K562 (cell line): ENCODE measurements at regions not wholly inside any gene's neighbourhood (a gene's known extent, or its start where the extent isn't known, plus 50 kb on each side); places are given as distances from the start of the nearest gene placed in this dataset.

Experiments used
- ATAC-seq: fragments of 200-7000 bp; cut with Tn5 transposase; 3 replicates; pipeline ENCODE4 v1.9.1; 2020; ENCODE audit warnings: moderate library complexity
- BruUV-seq: library from RNA; stranded (reverse); fragments of 400-500 nt; replicated peaks from 2 replicates; lab custom pipeline; 2021; lab: Mats Ljungman, UMichigan
- CTCF ChIA-PET: fragments of 300-600 bp; formaldehyde crosslinking; extraction: SDS; loops from one replicate; lab custom pipeline; 2021; ENCODE audit warnings: low intra/inter-chr PET ratio; lab: Yijun Ruan, JAX
- POLR2A ChIA-PET: fragments of 300-600, 350-650 bp; sonication (Branson Sonifier 250); formaldehyde crosslinking; extraction: SDS; loops from one replicate; lab custom pipeline; 2021; ENCODE audit warnings: antibody characterized with exemption, inconsistent platforms; lab: Yijun Ruan, JAX
- DNase-seq, 4 experiments: peaks; one replicate each; pipeline versions ENCODE4 v3.0.0 to v3.0.0-alpha.2; 2011 to 2018; ENCODE audit warnings: low spot score in 3 of 4, mixed read lengths in 3 of 4; ENCODE audit errors: extremely low read depth in 1 of 4
- FAIRE-seq: peaks from 2 replicates; lab custom pipeline; 2011; peaks lifted over from hg19 to GRCh38; lab: Jason Lieb, UNC
- H2AFZ ChIP-seq: 2 replicates; pipeline ENCODE4 v1.6.0; 2011; ENCODE audit warnings: low read depth, low read length, control low read depth, inconsistent platforms
- H3K27ac ChIP-seq: fragments of 200-600 bp; 3 replicates; pipeline ENCODE4 v1.8.0; 2011; ENCODE audit warnings: low read depth, mild to moderate bottlenecking, control low read depth, inconsistent platforms, low read length, moderate library complexity, mixed read lengths; ENCODE audit errors: extremely low read depth
- H3K27me3 ChIP-seq, 2 experiments: fragments of 300-600 bp in 1 of 2; 2 replicates in 1 of 2; 3 replicates in 1 of 2; pipeline versions ENCODE4 v1.6.0 to v1.8.0; 2011; ENCODE audit warnings: inconsistent platforms in 2 of 2, low read length in 2 of 2, mild to moderate bottlenecking in 1 of 2, mixed read lengths in 1 of 2, moderate library complexity in 1 of 2; ENCODE audit not compliant: control insufficient read depth in 2 of 2, insufficient read depth in 2 of 2
- H3K36me3 ChIP-seq: fragments of 300-600 bp; 3 replicates; pipeline ENCODE4 v1.8.0; 2011; ENCODE audit warnings: mild to moderate bottlenecking, low read length, inconsistent platforms; ENCODE audit not compliant: control insufficient read depth, insufficient read depth
- H3K4me1 ChIP-seq, 2 experiments: fragments of 200-600 bp in 1 of 2; replicated peaks in 1 of 2; 2 replicates in 1 of 2; 3 replicates in 1 of 2; pipeline versions ENCODE4 v1.5.1 to v1.8.0; 2011; ENCODE audit warnings: inconsistent platforms in 2 of 2, low read length in 2 of 2, mild to moderate bottlenecking in 1 of 2, mixed read lengths in 1 of 2, moderate library complexity in 1 of 2; ENCODE audit not compliant: control insufficient read depth in 2 of 2, insufficient read depth in 2 of 2
- H3K4me2 ChIP-seq: 2 replicates; pipeline ENCODE4 v1.6.1; 2011; ENCODE audit warnings: low read length, control low read depth, inconsistent platforms, mixed read lengths; ENCODE audit not compliant: insufficient read depth
- H3K4me3 ChIP-seq: fragments of 200-600 bp; sonication (generic), shearing (Covaris generic); 2 replicates; pipeline ENCODE4 v1.5.1; 2016; ENCODE audit warnings: control low read depth, inconsistent platforms
- H3K79me2 ChIP-seq: fragments of 200-600 bp; 3 replicates; pipeline ENCODE4 v1.8.0; 2011; ENCODE audit warnings: low read length, inconsistent platforms; ENCODE audit not compliant: control insufficient read depth, insufficient read depth
- H3K9ac ChIP-seq, 2 experiments: 2 replicates each; pipeline versions ENCODE4 v1.6.0 to v1.6.1; 2011; ENCODE audit warnings: low read depth in 2 of 2, low read length in 2 of 2, control low read depth in 1 of 2, inconsistent platforms in 1 of 2, mild to moderate bottlenecking in 1 of 2, mixed read lengths in 1 of 2; ENCODE audit not compliant: insufficient read depth in 1 of 2
- H3K9me1 ChIP-seq: one replicate; pipeline ENCODE4 v1.6.0; 2011; ENCODE audit warnings: inconsistent platforms, mild to moderate bottlenecking, low read length, moderate library complexity; ENCODE audit not compliant: control insufficient read depth, insufficient read depth
- H3K9me3 ChIP-seq: replicated peaks from 2 replicates; pipeline ENCODE4 v1.5.1; 2011; ENCODE audit warnings: low read depth, low read length, inconsistent platforms; ENCODE audit not compliant: control insufficient read depth, insufficient read depth
- H4K20me1 ChIP-seq: replicated peaks from 2 replicates; pipeline ENCODE4 v1.6.1; 2011; ENCODE audit warnings: low read length, inconsistent platforms, mixed read lengths; ENCODE audit not compliant: control insufficient read depth, insufficient read depth
- DMBX1 ChIP-seq: fragments of 250-450 bp; sonication (Bioruptor Pico); IDR thresholded peaks from 2 replicates; pipeline ENCODE4 v1.8.0; 2022; ENCODE audit warnings: inconsistent platforms, mild to moderate bottlenecking, moderate library complexity, borderline replicate concordance
- ELF1 ChIP-seq: fragments of 200-800 bp; sonication (Bioruptor generic); IDR thresholded peaks from 2 replicates; pipeline ENCODE4 v1.6.1; 2016; ENCODE audit warnings: missing genetic modification characterization, missing compliant biosample characterization
- EWSR1 ChIP-seq: fragments of 450-650 bp; IDR thresholded peaks from 2 replicates; pipeline ENCODE4 v1.6.1; 2018; ENCODE audit warnings: borderline replicate concordance, mild to moderate bottlenecking, low read depth, moderate library complexity; ENCODE audit not compliant: partially characterized antibody
- FIP1L1 ChIP-seq: fragments of 200-400 bp; formaldehyde crosslinking; IDR thresholded peaks from 2 replicates; pipeline ENCODE4 v1.6.1; 2018; ENCODE audit warnings: mild to moderate bottlenecking, low read depth, low read length; ENCODE audit not compliant: poor library complexity, severe bottlenecking
- NEUROD1 ChIP-seq: fragments of 150-350 bp; IDR thresholded peaks from 2 replicates; pipeline ENCODE4 v1.6.1; 2014; ENCODE audit warnings: borderline replicate concordance, low read length, low read depth; ENCODE audit not compliant: partially characterized antibody
- PYGO2 ChIP-seq: fragments of 450-650 bp; IDR thresholded peaks from 2 replicates; pipeline ENCODE4 v1.6.1; 2016; ENCODE audit warnings: mild to moderate bottlenecking, missing genetic modification characterization, moderate library complexity, missing compliant biosample characterization
- RFX5 ChIP-seq: IDR thresholded peaks from 2 replicates; pipeline ENCODE4 v1.6.1; 2011; ENCODE audit warnings: low read depth, mild to moderate bottlenecking, improper control_type of control experiment, low read length
- SPI1 ChIP-seq: IDR thresholded peaks from 2 replicates; pipeline ENCODE4 v1.6.1; 2011; ENCODE audit warnings: low read depth, low read length, control low read depth, borderline replicate concordance
- TCF7 ChIP-seq: sonication (generic); IDR thresholded peaks from 2 replicates; pipeline ENCODE4 v1.6.1; 2016; ENCODE audit warnings: antibody characterized with exemption, borderline replicate concordance
- TOE1 ChIP-seq, 2 experiments: fragments of 450-650 bp in 1 of 2; sonication (generic) in 1 of 2; formaldehyde crosslinking in 1 of 2; IDR thresholded peaks; 2 replicates each; pipeline versions ENCODE4 v1.7.1 to v1.8.0; 2016 to 2022; ENCODE audit warnings: borderline replicate concordance in 2 of 2, mild to moderate bottlenecking in 2 of 2, antibody characterized with exemption in 1 of 2, inconsistent platforms in 1 of 2, low read depth in 1 of 2, missing genetic modification reagents in 1 of 2, moderate library complexity in 1 of 2
- ZBTB34 ChIP-seq: fragments of 250-450 bp; sonication (Bioruptor Pico); IDR thresholded peaks from 2 replicates; pipeline ENCODE4 v1.8.0; 2021; ENCODE audit warnings: mild to moderate bottlenecking, moderate library complexity
- ZFP36 ChIP-seq: fragments of 150-350 bp; IDR thresholded peaks from 2 replicates; pipeline ENCODE4 v1.6.1; 2018; ENCODE audit warnings: low read length, low read depth; ENCODE audit not compliant: partially characterized antibody
- ZNF133 ChIP-seq: fragments of 250-450 bp; sonication (Bioruptor Pico); IDR thresholded peaks from 2 replicates; pipeline ENCODE4 v1.4.0; 2020; ENCODE audit warnings: mild to moderate bottlenecking
- ZNF445 ChIP-seq: fragments of 250-450 bp; sonication (Bioruptor Pico); IDR thresholded peaks from 2 replicates; pipeline ENCODE4 v1.4.0; 2020; ENCODE audit warnings: low read depth, mild to moderate bottlenecking, moderate library complexity
- ZNF511 ChIP-seq: sonication (generic); formaldehyde crosslinking; IDR thresholded peaks from 2 replicates; pipeline ENCODE4 v1.8.0; 2022; ENCODE audit warnings: mild to moderate bottlenecking, missing genetic modification reagents
- ZNF76 ChIP-seq: fragments of 250-450 bp; sonication (Bioruptor Pico); IDR thresholded peaks from 2 replicates; pipeline ENCODE4 v1.4.0; 2020; ENCODE audit warnings: mild to moderate bottlenecking, moderate library complexity, borderline replicate concordance
- WGBS: fragments of 100-300 bp; shearing (Covaris generic); methylation state at CpG from one replicate; pipeline ENCODE4 v1.1.6; 2016; ENCODE audit warnings: low coverage, mixed read lengths; ENCODE audit not compliant: insufficient coverage; ENCODE audit errors: missing lambda C conversion rate; 5-methylcytosine and 5-hydroxymethylcytosine counted together
- in situ Hi-C: fragments of 300-500 bp; cut with MboI; formaldehyde crosslinking; loops from 4 replicates; pipeline ENCODE4 v1.15.0; 2018; ENCODE audit warnings: inconsistent platforms, mixed read lengths
- intact Hi-C: fragments of 100-400 bp; cut with micrococcal nuclease; formaldehyde crosslinking; loops from 2 replicates; pipeline ENCODE4 v1.14.2; 2022

- DNase-seq, result no peak
- Histone ChIP-seq H3K27ac (no peak overlapping the region), H3K36me3 (no peaks in the 10 kb centered on the region), H3K9ac (no peak overlapping the region), H4K20me1 (no peaks in the 10 kb centered on the region), H3K9me1 (no peaks in the 10 kb centered on the region), H3K9me3 (no peaks in the 10 kb centered on the region), H3K4me2 (no peak overlapping the region), H3K27me3 (peaks cover 5 to 7% of the 10 kb centered on the region in 2 experiments), H2AFZ (no peak overlapping the region), H3K79me2 (no peaks in the 10 kb centered on the region), H3K4me1 (no peaks in the 10 kb centered on the region), H3K4me3 (no peak overlapping the region)
- FAIRE-seq, result no peak
- BruUV-seq, result no TSS peak
- WGBS, result 0% methylated on average over 6 of the region's 6 CpGs
- TF ChIP-seq ZNF133 (CRISPR knock-in tag) (no peak), TCF7 (no peak), FIP1L1 (no peak), NEUROD1 (no peak), EWSR1 (no peak), TOE1 (IDR thresholded peaks at IDR 0.05; ENCODE audit: borderline replicate concordance) (no peak), TOE1 (CRISPR knock-in tag; IDR thresholded peaks at IDR 0.05; ENCODE audit: borderline replicate concordance, low read depth) (no peak)
- in situ Hi-C loops (no loop called here), intact Hi-C loops (no loop called here)
- CTCF ChIA-PET, result no interaction called here
- no peak for ATAC-seq
- POLR2A ChIA-PET, result no interaction called here
Measured at GRCh38 chr18:78034755-78035154, 785.1 kb downstream of the GALR1 start.

GRCh38 chr18:78041218-78041617 is 791.6 kb downstream of the GALR1 start:
- WGBS, result 0% methylated on average over 1 of the region's 1 CpG
- BruUV-seq, result no TSS peak
- Histone ChIP-seq H2AFZ (no peak overlapping the region), H3K79me2 (no peaks in the 10 kb centered on the region), H4K20me1 (no peaks in the 10 kb centered on the region), H3K4me3 (no peak overlapping the region), H3K4me2 (no peak overlapping the region), H3K27me3 (0 out of 5 replicates have a peak, but pooled peaks cover 0 to under 1% of the 10 kb centered on the region in 2 experiments), H3K4me1 (no peaks in the 10 kb centered on the region), H3K36me3 (no peaks in the 10 kb centered on the region), H3K9me1 (no peaks in the 10 kb centered on the region), H3K9ac (no peak overlapping the region), H3K27ac (no peak overlapping the region), H3K9me3 (no peaks in the 10 kb centered on the region)
- FAIRE-seq (no peak), ATAC-seq (no peak), DNase-seq (no peak)
- CTCF ChIA-PET, result no interaction called here
- in situ Hi-C loops (no loop called here), intact Hi-C loops (no loop called here)
- POLR2A ChIA-PET, result no interaction called here
- TF ChIP-seq ZNF76 (no peak), ZNF445 (no peak), SPI1 (no peak), ELF1 (tag) (no peak), ZBTB34 (CRISPR knock-in tag) (no peak), ZNF511 (no peak), DMBX1 (CRISPR knock-in tag) (no peak), PYGO2 (tag) (no peak), RFX5 (no peak), ZFP36 (no peak)
